ENCODE measurements at regions not wholly inside any gene's neighbourhood (a gene's known extent, or its start where the extent isn't known, plus 50 kb on each side); places are given as distances from the start of the nearest gene placed in this dataset.
A peak's percentile ranks its signal among the peaks of the same experiment; 100 is the strongest.

GRCh38 chr2:239586651-239587310, 186.0 kb upstream of the HDAC4 start:
- Histone ChIP-seq H3K9me3 (no peaks in the 10 kb centered on the region), H3K27me3 (no peaks in the 10 kb centered on the region), H3K27ac (no peak overlapping the region), H3K4me3 (no peak overlapping the region), H3K36me3 (no peaks in the 10 kb centered on the region), H3K4me1 (no peaks in the 10 kb centered on the region)
- TF ChIP-seq POLR2A (IDR thresholded peaks at IDR 0.05): no peak
- TF ChIP-seq, protein P1, sequence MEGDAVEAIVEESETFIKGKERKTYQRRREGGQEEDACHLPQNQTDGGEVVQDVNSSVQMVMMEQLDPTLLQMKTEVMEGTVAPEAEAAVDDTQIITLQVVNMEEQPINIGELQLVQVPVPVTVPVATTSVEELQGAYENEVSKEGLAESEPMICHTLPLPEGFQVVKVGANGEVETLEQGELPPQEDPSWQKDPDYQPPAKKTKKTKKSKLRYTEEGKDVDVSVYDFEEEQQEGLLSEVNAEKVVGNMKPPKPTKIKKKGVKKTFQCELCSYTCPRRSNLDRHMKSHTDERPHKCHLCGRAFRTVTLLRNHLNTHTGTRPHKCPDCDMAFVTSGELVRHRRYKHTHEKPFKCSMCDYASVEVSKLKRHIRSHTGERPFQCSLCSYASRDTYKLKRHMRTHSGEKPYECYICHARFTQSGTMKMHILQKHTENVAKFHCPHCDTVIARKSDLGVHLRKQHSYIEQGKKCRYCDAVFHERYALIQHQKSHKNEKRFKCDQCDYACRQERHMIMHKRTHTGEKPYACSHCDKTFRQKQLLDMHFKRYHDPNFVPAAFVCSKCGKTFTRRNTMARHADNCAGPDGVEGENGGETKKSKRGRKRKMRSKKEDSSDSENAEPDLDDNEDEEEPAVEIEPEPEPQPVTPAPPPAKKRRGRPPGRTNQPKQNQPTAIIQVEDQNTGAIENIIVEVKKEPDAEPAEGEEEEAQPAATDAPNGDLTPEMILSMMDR (IDR thresholded peaks at IDR 0.05): no peak
- DNase-seq: peak in 1 of 3 donors; percentile 26

- H3K36me3 ChIP-seq: no peaks in the 10 kb centered on the region
- H3K4me1 ChIP-seq: no peaks in the 10 kb centered on the region
- no peak overlapping the region for H3K4me3 ChIP-seq
- H3K9me3 ChIP-seq: no peaks in the 10 kb centered on the region
- DNase-seq: no peak
- no peak overlapping the region for H3K27ac ChIP-seq
- TF ChIP-seq, protein P1 (IDR thresholded peaks at IDR 0.05): no peak
- TF ChIP-seq POLR2A (IDR thresholded peaks at IDR 0.05): no peak
- H3K27me3 ChIP-seq: no peaks in the 10 kb centered on the region
Observed at GRCh38 chr2:239585422-239585821, 184.6 kb upstream of the HDAC4 start.

GRCh38 chr2:239584986-239585385, 184.2 kb upstream of the HDAC4 start:
- Histone ChIP-seq H3K27ac (no peak overlapping the region), H3K4me1 (no peaks in the 10 kb centered on the region), H3K27me3 (no peaks in the 10 kb centered on the region), H3K36me3 (no peaks in the 10 kb centered on the region), H3K4me3 (no peak overlapping the region), H3K9me3 (no peaks in the 10 kb centered on the region)
- DNase-seq: peak in 1 of 3 donors; percentile 21
- TF ChIP-seq, protein P1 (IDR thresholded peaks at IDR 0.05): no peak
- TF ChIP-seq POLR2A (IDR thresholded peaks at IDR 0.05): no peak

DNA sequence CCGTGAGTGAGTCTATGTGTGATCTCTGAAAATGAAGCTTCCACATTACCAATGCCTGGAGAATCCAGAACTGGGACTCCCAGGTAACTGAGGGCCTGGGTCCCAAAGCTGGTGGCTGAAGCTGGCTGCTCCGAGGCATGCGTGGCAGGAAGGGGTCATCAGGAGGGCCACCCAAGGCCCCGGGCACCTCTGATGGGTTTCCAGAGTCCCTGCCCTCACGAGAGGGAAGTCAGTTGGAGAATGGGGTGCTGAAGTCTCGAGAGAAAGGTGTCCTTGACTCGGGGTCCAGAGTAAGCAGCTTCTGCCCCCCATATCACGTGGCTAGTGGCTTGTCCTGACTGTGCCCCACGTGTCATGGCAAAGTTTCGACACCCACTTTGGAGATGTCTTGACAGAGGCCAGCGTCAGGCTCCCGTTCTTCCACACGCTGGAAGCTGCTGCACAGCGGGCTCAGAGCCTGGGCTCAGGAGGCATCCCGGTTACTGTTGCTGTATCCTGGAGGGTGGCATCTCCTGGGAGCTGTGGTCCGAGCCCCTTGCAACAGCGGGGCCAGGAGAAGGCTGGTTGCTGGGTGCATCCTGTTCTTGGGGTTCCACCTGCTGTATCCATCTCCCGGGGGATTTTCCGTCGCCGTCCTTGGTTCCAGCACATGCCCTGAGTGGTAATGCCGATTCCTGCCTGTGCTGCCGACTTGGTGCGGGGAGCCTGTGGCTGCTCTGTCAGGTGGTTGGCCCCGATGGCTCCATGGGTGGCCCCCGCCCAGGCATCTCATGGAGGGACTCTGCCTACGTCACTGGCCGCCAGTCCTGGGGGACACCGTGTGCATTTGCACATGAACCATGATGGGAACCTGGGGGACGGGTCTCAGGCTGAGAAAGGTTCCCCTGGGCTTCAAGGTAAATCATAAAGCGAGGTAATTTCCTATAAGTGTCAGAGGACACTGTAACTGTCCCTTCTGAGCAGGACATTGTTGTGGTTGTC, 183.3 kb upstream of the HDAC4 start:
- peak in 1 of 3 donors; percentile 25 for DNase-seq
- Histone ChIP-seq H3K9me3 (no peaks in the 10 kb centered on the region), H3K4me1 (no peaks in the 10 kb centered on the region), H3K4me3 (no peak overlapping the region), H3K27ac (no peak overlapping the region), H3K27me3 (no peaks in the 10 kb centered on the region), H3K36me3 (no peaks in the 10 kb centered on the region)
- TF ChIP-seq, protein P1 (IDR thresholded peaks at IDR 0.05): no peak
- TF ChIP-seq POLR2A (IDR thresholded peaks at IDR 0.05): no peak

GRCh38 chr2:239583171-239583878, 182.5 kb upstream of the HDAC4 start:
- Histone ChIP-seq H3K9me3 (no peaks in the 10 kb centered on the region), H3K4me3 (no peak overlapping the region), H3K27ac (no peak overlapping the region), H3K4me1 (no peaks in the 10 kb centered on the region), H3K27me3 (no peaks in the 10 kb centered on the region), H3K36me3 (no peaks in the 10 kb centered on the region)
- peak in 1 of 3 donors; percentile 37 for DNase-seq
- no peak for TF ChIP-seq POLR2A (IDR thresholded peaks at IDR 0.05)
- TF ChIP-seq, protein P1 (IDR thresholded peaks at IDR 0.05): no peak
